GM19467 (cell line): ENCODE measurements at regions not wholly inside any gene's neighbourhood (a gene's known extent, or its start where the extent isn't known, plus 50 kb on each side); places are given as distances from the start of the nearest gene placed in this dataset.
"Not testable (repeated sequence)": the region's sequence is repeated elsewhere in the genome, so short reads cannot be mapped to it uniquely, and the experiment has no call there.

Experiments used
- ATAC-seq: cut with Tn5 transposase; IDR thresholded peaks from one replicate; pipeline ENCODE4 v1.9.1; 2021; ENCODE audit warnings: mild to moderate bottlenecking, moderate library complexity; ENCODE audit not compliant: unreplicated experiment

DNA sequence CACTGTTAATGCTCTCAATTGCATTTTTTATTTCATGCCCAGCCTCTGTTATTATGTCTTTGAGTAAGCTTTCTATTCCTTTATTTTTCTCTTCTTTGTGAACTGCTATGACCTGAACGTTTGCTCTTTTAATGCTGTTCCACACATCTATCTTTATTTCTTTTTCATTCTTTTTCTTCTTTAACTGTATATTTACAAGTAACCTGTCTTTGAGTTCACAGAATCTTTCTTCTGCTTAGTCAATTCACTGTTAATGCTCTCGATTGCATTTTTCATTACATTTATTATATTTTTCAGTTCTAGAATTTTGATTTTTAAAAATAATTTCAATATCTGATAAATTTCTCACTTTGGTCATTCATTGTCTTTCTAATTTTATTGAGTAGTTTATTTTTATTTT lies 316.3 kb upstream of the MEF2C start:
- ATAC-seq, result no peak

DNA sequence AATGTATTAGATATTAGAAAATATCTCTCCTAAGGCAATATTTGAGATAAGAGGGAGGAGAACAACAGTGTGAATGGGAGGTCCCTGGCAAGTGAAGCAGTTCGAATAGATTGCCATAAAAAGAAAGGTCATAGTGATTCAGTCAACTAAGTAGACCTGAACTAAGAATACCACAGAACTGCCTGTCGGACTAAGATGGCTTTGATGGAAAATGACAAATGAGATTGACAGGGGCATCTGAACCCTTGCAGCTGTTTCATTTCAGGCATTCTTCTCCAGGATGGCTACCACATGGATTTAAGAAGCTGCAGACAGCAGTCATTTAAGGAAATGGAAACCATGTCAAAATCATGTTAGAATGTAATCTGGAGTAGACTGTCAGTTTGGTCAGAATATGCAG lies 308.4 kb upstream of the MEF2C start:
- no peak for ATAC-seq

DNA sequence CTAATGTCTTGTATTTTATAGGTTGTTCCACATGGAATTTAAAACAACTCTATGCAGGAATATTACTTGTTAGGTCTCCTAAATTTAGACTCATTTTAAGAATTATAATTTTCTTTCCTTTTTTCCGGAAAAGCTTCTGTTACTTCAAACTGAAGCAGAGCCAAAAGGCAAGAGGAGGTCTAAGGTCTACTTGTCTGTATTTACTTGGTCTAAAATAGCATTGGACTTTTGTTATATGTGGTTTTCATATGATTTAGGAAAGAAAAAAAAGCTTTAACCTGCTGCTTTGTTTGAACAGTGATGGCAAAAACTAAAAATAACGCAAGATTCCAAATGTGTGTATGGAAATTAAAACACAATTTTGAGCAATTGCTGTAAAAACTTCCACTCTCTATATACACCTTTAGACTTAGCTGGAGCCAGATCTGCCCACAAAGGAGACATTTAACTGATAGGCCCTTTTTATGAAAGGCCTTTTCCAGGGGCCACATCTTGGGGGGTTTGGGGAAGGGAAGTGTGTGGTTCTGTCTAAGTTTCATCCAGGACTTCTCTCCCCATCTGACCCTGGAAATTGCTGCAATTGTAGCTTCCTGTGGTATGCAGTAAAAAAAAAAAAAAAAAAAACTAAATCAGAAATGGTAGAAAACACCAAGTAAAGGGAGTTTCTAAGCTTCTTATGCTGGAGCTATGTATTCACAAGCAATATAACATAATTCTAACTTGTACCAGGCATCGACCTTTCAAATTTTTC lies 307.7 kb upstream of the MEF2C start:
- no peak for ATAC-seq

DNA sequence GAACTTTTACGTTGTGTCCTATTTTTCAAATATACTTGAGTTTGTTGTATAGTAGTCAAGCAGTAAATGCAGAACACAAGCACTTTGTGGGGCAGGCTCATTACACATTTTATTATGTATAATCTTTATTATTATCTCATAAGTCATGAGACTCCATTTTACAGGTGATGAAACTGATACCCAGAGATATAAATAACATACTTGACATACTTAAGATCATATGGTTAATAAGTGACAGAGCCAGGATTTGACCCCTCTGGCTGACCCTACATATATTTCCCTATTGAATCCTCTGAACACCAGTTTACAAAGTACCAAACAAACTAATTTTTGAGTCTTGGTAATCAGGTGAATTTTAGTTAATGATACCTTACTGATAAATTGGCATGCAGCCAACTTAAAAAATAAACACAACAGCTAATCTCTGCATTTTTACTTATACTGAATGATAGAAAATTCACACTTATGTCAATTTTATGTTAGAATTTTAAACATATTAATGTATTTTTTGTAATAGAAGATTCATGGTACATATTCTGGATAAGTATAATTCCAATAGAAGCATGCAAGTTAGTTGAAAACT lies 305.0 kb upstream of the MEF2C start:
- ATAC-seq, result no peak

DNA sequence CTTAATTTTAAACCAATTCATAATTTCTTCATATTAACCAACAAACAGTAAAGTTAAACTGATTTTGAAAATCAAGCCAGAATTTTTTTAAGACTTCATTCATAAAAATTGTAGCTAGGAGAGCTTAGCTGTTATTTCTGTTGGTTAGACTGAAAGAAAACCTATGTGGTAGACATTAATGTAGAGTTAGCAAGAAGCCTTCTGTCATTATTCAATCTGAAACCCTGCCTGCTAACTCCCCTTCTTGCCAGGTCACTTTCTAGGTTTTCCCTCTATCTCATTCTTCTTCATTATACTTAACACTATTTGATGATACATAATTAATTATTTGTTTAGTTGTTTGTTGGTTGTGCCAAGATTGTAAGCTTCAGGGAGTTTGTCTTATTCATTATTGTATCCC lies 304.3 kb upstream of the MEF2C start:
- no peak for ATAC-seq

DNA sequence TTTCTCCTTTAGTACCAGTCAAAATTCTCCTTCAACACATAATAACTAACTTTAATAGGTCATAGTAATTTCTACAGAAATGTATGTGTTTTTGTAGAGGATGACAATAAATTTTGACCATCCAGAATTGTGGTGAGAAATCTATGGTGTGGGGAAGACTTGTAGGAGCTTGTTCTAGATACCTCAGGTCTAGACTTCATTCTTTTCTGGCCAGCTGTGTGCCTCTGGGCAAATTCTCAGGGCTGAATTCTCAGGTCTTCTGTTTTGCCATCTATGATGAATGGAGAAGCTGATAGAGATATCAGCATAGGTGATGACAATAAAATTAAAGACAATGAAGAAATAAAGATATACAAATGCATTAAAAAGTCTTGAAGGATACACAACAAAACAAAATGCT lies 298.6 kb upstream of the MEF2C start:
- no peak for ATAC-seq

DNA sequence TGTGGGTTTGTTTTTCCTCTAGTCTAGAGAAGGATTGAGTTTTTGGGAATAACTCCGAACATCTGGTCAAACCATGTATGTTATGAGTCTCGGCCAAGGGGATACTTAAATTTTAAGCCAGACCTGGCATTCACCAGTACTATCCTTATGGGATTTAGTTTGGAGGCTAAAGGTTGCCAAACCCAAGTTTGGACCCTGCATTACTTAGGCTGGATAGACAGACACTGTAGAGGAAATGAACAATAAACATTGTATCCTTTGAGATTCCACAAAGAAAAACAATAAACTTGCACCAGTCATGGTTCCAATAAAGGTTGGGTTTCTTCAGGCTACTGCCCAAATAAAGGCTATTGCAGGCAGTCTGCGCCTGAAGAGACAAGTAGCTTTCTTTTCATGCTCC lies 296.7 kb upstream of the MEF2C start:
- no peak for ATAC-seq

DNA sequence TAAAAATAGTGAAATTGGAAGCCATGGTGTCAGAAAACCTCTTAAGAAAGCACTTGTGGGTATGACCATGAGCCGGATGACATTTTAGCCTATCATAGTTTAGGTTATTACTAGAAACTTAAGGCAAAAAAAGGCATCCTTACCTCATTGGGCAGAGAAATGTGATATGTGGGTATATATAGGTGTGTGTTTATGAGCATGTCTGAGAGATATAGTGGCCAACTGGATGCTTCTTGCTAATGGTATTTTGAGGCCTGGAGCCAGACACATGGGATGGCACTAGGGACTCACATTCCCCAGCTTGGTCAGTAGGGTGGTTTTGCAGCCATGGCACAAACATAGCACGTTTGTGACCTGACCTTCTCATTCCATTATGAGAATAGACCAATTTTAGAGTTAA lies 295.6 kb upstream of the MEF2C start:
- ATAC-seq, result no peak

DNA sequence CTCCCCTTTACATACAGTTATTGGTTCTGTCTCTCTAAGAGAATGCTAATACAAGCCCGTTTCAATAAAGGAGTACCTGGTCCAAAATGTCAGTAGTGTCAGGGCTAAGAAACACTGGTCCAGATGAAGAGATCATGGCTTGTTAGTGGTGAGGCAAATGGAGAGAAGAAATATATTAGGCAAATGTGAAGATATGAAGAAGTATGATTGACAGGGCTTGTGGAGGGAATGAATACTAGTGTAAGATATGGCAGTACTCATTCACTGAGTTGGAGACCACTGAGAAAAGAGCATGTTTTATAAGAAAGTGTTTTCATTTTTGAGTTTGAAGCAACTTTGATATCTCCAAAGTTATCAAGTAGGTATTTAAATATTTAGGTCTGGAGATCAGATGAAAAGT lies 290.5 kb upstream of the MEF2C start:
- no peak for ATAC-seq

DNA sequence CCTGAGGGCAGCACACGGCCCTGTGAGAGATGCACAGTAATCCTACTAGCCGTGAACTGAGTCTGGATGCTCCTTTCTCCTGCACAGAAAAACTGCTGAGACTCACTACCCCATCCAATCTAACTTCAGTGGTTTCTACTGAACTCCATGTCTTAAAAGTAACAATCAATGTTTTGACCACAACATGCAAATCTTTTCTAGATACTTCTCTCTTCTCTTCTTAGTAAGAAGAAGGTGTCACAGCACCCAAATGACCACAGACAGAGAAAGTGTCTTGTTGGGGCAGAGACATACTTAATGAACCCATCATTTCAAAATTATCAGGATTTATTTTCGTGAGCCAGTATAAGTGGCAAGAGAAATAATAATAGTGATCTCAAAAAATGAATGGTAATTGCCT lies 285.8 kb upstream of the MEF2C start:
- ATAC-seq, result peak; percentile 96

DNA sequence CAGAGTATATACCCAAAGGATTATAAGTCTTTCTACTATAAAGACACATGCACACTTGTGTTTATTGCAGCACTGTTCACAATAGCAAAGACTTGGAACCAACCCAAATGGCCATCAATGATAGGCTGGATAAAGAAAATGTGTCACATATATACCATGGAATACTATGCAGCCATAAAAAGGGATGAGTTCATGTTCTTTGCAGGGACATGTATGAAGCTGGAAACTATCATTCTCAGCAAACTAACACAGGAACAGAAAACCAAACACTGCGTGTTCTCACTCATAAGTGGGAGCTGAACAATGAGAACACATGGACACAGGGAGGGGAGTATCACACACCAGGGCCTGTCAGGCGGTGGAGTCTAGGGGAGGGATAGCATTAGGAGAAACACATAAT lies 281.7 kb upstream of the MEF2C start:
- not testable (repeated sequence) for ATAC-seq

DNA sequence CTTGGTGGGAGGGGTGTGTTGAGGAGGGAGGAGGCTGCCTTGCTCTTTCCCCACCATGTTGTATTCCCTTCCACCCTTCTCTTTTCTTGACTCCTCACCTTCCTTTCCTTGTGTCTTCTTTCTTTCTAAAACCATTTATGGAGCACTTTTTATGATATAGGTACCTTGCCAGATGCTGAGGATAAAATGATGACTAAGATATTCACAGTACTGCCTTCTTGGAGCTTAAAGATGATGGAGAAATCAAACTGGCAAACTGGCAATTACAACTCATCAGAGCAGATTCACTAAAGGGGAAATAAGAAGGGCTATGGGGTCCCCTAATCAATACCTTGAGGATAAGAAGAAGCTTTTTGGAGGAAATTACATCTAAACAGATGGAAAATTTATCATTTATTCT lies 273.2 kb upstream of the MEF2C start:
- no peak for ATAC-seq

DNA sequence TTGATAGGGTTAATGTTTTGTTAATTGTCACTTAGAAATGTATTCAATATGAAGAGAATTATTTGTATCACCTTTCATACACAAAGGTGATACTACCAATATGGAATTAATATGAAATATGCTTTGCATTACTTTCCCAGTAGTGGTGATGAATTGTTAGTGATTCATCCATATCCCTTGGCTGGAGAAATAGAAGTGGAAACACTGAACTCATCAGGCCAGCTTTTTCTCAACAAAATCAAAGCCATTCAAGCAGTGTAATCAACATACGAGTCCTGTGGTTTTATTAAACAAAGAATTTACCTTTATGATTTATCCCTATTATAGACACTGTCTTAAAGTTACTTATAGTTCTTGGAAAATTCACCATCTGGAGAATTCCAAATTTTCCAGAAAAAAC lies 264.0 kb upstream of the MEF2C start:
- ATAC-seq, result no peak

DNA sequence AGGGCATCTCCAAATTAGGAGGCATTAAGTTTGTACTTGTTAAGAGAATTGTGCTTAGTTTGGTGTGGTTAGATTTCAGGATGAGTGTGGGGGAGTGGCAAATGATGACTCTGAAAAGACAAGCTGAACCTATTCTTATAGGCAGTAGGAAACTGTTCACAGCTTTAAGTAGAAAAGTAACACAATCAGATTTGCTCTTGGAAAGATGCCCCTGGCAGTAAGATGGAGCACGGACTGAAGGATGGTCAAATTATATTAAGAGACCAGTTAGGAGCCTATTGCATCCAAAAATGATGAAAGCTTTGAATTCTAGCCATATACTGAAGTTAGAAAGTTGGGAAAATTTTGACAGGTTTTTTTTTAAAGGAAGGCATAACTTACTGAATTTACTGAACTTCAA lies 254.2 kb upstream of the MEF2C start:
- ATAC-seq, result no peak

DNA sequence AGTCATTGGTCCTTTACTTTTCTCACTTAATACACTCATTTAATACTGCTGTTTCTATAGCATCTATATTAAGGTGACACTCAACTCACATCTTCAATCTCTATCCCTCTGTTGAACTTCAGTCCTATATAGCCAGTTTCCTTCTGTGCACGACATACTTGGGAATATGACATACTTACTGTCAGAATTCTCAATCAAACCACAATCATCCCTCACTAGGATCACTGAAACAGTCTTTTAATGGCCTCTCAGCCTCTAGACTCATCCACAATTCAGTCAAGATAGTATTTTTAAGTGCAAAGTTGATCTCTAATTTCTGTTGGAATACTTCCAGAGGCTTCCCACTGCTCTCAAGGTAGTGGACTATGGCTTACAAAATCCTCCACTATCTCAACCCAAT lies 251.0 kb upstream of the MEF2C start:
- no peak for ATAC-seq

DNA sequence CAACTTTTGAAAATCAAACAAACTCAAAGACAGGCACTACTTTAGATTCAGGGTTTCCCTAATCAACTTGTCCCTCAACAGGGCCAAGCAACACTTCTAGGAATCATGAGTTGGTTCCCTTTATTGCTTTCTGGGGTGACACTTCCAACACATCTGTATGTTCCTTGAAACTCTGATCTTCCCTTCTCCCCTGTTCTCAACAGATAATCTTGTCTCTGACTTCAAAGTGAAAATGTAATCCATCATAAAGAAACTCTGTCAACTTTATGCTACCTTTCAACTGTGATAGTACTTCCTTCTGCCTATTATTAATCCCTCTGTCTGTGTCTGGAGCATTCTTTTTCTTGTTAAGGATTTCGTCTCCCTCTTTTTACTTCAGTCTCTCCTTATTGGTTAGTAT lies 250.1 kb upstream of the MEF2C start:
- no peak for ATAC-seq

DNA sequence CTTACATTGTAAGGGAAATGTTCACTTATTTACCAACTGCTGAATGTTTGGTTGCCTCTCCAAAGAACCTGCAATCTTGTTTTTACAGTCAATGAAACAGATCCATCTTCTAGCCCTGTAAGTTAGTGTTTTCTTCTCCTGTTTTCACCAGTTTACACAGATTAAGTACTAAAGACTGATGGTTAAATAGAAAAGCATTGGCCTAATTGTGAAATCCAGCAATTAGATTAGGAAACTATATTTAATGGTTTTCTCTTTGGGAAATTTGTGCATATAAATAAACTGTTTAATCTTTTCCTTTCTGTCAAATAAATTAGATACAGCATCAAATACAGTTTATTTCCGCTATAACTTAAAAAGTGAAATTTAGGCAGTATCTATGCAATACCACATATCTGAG lies 247.9 kb upstream of the MEF2C start:
- no peak for ATAC-seq

DNA sequence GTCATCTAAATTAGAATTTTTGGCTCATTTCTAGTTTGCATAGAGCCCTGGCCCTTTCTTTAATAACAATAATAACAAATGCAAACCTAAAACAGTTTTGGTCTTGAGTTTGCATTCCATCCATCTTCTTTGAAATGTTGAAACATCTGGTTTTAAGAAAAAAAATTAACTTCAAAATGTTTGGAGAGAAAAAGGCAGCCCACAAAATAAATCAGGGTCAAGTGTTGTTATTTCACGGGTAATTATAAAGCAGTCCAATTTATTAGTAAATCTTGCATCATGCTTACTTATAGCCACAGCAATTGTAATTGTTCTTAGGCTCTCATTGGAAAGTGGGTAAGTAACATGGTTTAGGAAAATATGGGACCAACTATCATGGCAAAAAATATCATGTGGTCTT lies 247.0 kb upstream of the MEF2C start:
- ATAC-seq, result no peak

DNA sequence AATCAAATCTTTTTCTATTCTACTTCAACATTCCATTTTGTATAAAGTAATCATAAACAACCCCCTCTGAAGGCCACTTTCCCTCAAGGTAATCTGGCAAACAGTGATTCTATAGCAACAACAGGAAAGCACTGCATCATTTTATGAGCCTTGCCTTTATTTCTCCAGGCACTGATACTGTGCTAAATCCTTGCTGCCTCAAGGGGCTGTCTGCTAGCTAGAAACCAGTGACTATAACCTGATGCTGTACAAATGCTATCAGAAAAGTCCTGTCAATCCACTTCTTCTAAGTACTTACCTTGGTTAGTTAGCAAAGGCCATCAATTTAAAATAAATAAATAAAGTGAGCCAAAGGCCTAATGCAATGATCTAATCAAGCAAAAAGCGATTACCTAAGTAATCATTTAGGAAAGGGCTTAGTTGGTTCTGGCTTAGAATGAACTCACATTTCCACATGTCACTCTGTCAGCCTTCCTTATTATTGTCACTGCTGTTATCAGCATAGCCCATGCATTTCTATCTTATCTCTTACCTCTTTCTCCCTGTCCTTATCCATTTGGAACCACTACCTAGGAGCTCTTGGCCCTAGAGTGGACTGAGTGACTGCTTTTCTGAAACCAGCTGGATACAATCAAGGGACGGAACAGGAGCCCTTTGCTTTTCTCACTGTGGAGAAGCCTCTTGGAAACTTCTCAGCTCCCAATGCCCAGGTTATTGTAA lies 246.1 kb upstream of the MEF2C start:
- no peak for ATAC-seq

DNA sequence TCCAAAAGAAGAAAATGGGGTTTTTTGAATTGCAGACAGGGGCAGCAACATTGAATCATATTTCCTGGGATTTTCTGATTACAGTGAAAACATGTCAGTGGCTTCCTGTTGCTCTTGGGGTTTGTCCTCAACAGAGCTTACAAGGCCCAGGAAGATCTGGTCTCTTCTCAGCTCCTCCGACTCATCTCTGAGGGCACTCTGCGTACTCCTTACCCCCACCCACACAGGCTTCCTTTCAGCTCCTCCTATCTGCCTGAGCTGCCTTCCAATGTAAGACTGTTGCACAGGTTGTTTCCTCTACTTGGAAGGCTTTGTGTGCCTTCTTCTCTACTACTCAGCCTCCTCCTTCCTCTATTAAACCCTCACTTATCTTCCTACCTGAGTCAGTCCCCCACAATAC lies 245.1 kb upstream of the MEF2C start:
- no peak for ATAC-seq

DNA sequence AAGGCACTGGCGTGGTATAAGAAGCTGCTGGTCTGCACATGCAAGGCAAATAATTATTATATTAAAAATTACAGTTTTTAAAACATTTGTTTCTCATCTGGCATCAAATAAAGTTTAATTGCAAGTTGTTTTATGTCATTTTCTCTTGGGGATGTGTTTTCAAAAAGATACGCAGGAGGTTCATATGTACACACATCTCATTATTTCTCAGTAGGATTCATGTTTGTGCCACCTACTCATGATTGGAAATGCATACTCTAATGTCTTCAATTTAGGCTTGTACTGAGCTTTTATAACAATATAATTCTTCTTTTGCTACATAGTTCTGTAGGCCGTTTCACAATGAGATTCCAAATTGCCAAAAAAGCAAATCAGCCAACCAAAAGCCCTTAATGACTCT lies 244.2 kb upstream of the MEF2C start:
- ATAC-seq, result no peak

DNA sequence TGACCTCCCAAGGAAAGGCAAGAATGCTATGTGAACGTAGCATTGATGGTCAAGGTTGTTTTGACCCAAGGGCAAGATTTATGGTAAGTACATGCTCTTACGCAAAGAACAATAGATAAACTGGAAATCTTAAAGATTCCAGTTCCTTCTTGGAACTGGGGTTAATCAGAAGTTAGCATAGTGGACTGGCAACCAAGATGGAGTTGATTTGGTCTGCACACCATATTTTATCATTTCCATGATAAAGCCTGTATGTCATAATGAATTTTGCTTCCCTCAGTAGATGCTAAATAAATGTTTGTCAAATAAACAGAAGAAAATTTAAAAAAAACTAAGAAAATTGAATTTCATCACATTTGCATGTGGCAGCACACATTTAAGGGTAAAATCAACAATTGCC lies 242.4 kb upstream of the MEF2C start:
- ATAC-seq, result no peak
